HG03135 (cell line): ENCODE measurements at regions not wholly inside any gene's neighbourhood (a gene's known extent, or its start where the extent isn't known, plus 50 kb on each side); places are given as distances from the start of the nearest gene placed in this dataset.

Experiments used
- ATAC-seq: cut with Tn5 transposase; IDR thresholded peaks from one replicate; pipeline ENCODE4 v1.9.1; 2021; ENCODE audit warnings: mild to moderate bottlenecking, moderate library complexity; ENCODE audit not compliant: unreplicated experiment

- ATAC-seq = no peak
These were observed 90.8 kb downstream of the DHCR7 start for GRCh38 chr11:71357414-71357813.

DNA sequence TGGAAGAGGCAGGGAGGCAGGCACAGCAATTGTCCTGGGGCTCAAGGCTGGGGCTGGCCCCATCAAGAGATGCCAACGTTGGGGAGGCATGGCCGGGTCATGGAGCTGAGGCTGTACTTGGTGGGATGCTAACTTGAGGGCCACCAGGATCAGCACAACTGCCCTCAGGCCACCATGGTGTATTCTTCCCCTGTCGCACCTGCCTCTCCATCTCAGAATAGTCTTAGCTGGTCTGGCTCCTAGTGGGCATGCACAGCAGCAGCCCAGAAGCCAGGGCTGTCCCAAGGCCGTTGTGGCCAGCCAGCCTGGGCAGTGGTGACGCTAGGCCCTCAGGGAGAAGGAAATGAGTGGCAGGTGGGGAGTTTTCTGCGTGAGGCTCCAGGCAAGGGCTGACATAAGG is 91.3 kb downstream of the DHCR7 start:
- ATAC-seq = no peak

GRCh38 chr11:71356280-71356876 is 91.8 kb downstream of the DHCR7 start:
- ATAC-seq = no peak

DNA sequence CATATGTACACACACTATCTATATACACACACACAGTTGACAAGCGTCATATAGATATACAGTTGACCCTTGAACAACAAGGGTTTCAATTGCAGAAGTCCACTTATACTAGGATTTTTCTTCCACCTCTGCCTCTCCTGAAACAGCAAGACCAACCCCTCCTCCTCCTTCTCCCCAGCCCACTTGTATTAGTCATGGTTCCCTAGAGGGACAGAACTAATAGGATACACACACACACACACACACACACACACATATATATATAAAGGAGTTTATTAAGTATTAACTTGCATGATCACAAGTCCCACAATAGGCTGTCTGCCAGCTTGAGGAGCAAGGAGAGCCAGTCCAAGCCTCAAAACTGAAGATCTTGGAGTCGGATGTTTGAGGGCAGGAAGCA is 92.9 kb downstream of the DHCR7 start:
- ATAC-seq = no peak

DNA sequence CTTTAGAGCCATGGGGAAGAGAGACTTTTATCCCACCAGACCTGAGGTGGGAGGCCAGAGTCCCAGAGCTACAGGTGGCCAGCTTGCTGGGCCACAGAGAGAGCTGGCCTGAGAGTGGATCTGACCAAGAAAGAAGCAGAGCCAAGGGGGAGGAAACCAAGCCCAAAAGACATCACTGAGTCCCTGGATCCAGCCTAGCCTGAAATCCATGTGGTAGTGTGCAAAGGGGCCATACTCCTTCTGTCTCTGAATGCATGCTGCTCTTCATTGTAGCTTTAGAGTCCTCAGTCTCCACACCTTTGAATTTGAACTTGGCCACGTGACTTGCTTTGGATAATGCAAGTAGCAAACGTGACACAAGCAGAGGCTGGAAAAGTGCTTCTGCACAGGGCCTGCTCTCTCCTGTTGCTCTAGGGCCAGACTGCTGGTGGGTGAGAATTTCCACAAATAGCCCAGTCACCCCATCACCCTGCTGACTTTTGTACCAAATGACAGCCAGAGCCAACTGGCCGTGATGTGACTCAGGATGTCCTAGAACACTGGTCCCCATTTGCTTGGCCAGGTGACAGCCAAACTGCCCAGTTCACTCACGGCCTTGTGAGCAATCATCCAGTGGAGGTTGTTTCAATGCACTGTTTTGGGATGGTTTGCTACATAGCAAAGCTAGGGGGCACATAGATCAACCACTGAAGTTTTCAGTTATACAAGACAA is 93.6 kb downstream of the DHCR7 start:
- no peak for ATAC-seq

- no peak for ATAC-seq
These were observed 95.4 kb downstream of the DHCR7 start for GRCh38 chr11:71352748-71353147.

- ATAC-seq = no peak
These were observed 96.0 kb downstream of the DHCR7 start for GRCh38 chr11:71352226-71352625.

DNA sequence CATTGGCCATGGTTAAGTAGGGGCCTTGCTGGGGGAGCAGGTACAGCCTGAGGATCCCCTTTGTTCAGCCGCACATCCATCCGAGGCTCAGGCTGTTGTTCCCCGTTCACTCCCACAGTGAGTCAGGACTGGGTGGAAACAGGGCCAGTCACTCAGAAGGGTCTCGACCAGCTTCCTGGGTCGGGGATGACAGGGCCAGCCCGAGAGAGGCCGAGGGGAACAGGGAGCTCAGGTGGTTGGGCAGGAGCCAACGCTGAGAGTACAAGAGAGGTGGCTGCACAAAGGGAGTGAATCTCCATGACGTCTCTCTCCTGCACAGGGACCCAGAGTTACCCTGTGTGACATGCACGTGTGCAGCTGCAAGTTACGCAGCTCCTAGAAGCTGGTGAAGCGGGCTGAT is 97.2 kb upstream of the SHANK2 start:
- no peak for ATAC-seq

DNA sequence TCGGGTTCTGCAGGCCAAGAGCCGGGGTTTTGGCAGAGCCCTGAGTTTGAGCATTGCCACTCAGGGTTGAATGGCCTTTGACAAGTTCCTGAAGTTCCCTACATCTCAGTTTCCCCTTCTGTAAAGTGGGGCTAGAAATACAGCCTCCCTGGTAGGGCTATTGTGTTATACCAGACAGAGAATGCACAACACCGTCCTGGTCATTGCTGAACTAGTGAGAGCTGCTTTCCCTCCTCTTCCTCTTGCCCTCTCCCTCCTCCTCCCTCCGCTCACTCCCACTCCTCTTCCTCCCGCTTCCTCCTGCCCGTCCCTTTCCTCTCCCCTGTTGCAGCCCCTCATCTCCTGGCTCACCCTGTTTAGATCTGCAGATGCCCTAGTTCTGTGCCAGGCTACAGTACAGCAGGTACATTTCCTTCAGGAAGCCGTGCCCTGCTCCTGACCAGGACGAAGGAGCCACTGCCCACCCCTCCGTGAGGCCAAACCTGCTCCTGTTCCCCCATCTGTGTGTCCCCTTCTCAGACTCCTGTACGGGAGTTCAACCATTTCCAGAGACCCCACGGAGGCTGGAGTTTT is 91.5 kb upstream of the SHANK2 start:
- ATAC-seq = no peak

GRCh38 chr11:71342951-71343827 is 90.8 kb upstream of the SHANK2 start:
- ATAC-seq = no peak

GRCh38 chr11:71342116-71342515 is 89.7 kb upstream of the SHANK2 start:
- ATAC-seq = no peak

- ATAC-seq = no peak
These were observed 89.2 kb upstream of the SHANK2 start for GRCh38 chr11:71341596-71341995.

- no peak for ATAC-seq
These were observed 88.8 kb upstream of the SHANK2 start for GRCh38 chr11:71341173-71341572.

GRCh38 chr11:71340086-71340606 is 87.8 kb upstream of the SHANK2 start:
- no peak for ATAC-seq

DNA sequence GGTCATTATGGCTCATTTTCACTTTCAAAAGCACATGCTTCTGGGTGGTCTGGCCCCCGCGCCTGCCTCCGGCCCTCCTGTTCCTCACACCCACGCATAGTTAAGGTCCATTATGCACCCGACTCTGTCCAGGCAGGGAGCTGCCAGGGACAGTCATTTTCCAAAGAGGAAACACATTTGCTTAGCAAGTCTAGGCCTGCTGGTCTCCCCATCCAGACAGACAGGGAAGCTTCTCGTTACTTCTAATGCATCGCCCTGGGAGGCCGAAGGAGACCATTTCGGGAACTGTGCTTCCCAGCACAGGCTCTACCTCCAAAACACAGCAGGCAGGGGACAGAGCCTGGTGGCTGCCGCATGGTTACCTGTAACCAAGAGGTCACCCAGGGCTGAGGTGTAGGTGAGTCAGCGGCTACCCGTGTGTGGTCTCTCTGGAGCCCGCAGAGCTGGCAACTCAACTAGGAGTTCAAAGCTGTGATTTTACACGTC is 87.1 kb upstream of the SHANK2 start:
- ATAC-seq = no peak

DNA sequence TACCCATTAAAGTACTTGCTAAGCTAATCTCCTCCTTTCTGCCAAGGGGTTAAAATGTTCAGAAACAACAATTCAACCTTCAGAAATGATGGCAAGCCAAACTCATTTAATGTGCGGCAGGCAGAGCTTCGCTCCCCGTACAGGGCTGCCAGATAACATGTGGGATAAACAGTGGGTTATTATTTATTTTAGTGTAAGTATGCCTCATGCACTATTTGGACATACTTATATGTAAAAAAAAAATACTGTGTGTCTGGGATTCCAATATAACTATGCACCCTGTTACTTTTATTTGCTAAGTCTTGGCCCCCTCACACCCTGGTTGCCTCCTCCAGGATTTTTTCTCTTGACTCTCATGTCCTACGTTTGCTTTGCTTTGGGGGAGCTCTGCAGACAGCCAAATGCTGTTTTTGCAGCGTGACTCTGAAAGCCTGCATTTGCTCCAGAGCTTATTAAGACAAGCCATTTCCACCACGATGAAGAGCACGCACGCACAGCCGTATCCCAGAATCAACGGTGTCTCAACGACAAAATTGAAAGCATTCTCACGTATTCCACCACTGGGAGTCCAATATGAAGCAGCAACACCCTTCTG is 86.5 kb upstream of the SHANK2 start:
- no peak for ATAC-seq

GRCh38 chr11:71336996-71337754 is 84.8 kb upstream of the SHANK2 start:
- no peak for ATAC-seq

GRCh38 chr11:71336176-71336995 is 84.0 kb upstream of the SHANK2 start:
- no peak for ATAC-seq

- no peak for ATAC-seq
These were observed 83.0 kb upstream of the SHANK2 start for GRCh38 chr11:71335371-71335770.
